ENCODE measurements at regions not wholly inside any gene's neighbourhood (a gene's known extent, or its start where the extent isn't known, plus 50 kb on each side); places are given as distances from the start of the nearest gene placed in this dataset.

GRCh38 chr12:60159761-60160160 is 563.9 kb downstream of the SLC16A7 start:
- Histone ChIP-seq H3K9ac (ENCODE audit: low read depth, low read length) (no peak overlapping the region), H3K9me3 (ENCODE audit: control insufficient read depth, insufficient read depth, low read length) (no peaks in the 10 kb centered on the region), H3K36me3 (ENCODE audit: insufficient read depth, low read length) (no peaks in the 10 kb centered on the region), H3K4me1 (ENCODE audit: insufficient read depth, low read length) (no peaks in the 10 kb centered on the region)

- Histone ChIP-seq H3K9me3 (ENCODE audit: control insufficient read depth, insufficient read depth, low read length) (no peaks in the 10 kb centered on the region), H3K36me3 (ENCODE audit: insufficient read depth, low read length) (no peaks in the 10 kb centered on the region), H3K4me1 (ENCODE audit: insufficient read depth, low read length) (no peaks in the 10 kb centered on the region), H3K9ac (ENCODE audit: low read depth, low read length) (no peak overlapping the region)
Measured at GRCh38 chr12:60162988-60163720, 567.3 kb downstream of the SLC16A7 start.

- no peaks in the 10 kb centered on the region for H3K36me3 ChIP-seq (ENCODE audit: insufficient read depth, low read length)
- H3K9me3 ChIP-seq (ENCODE audit: control insufficient read depth, insufficient read depth, low read length): no peaks in the 10 kb centered on the region
- H3K9ac ChIP-seq (ENCODE audit: low read depth, low read length): no peak overlapping the region
- no peaks in the 10 kb centered on the region for H3K4me1 ChIP-seq (ENCODE audit: insufficient read depth, low read length)
Measured at GRCh38 chr12:60165781-60166180, 570.0 kb downstream of the SLC16A7 start.

- Histone ChIP-seq H3K9me3 (ENCODE audit: control insufficient read depth, insufficient read depth, low read length) (no peaks in the 10 kb centered on the region), H3K9ac (ENCODE audit: low read depth, low read length) (no peak overlapping the region), H3K36me3 (ENCODE audit: insufficient read depth, low read length) (no peaks in the 10 kb centered on the region), H3K4me1 (ENCODE audit: insufficient read depth, low read length) (no peaks in the 10 kb centered on the region)
Measured at GRCh38 chr12:60168441-60168840, 572.6 kb downstream of the SLC16A7 start.

GRCh38 chr12:60169904-60170303 is 574.1 kb downstream of the SLC16A7 start:
- Histone ChIP-seq H3K9ac (ENCODE audit: low read depth, low read length) (no peak overlapping the region), H3K9me3 (ENCODE audit: control insufficient read depth, insufficient read depth, low read length) (no peaks in the 10 kb centered on the region), H3K36me3 (ENCODE audit: insufficient read depth, low read length) (no peaks in the 10 kb centered on the region), H3K4me1 (ENCODE audit: insufficient read depth, low read length) (no peaks in the 10 kb centered on the region)

GRCh38 chr12:60172266-60173211 is 576.7 kb downstream of the SLC16A7 start:
- no peak overlapping the region for H3K9ac ChIP-seq (ENCODE audit: low read depth, low read length)
- no peaks in the 10 kb centered on the region for H3K9me3 ChIP-seq (ENCODE audit: control insufficient read depth, insufficient read depth, low read length)
- no peaks in the 10 kb centered on the region for H3K4me1 ChIP-seq (ENCODE audit: insufficient read depth, low read length)
- no peaks in the 10 kb centered on the region for H3K36me3 ChIP-seq (ENCODE audit: insufficient read depth, low read length)

GRCh38 chr12:60173224-60174170 is 577.7 kb downstream of the SLC16A7 start:
- Histone ChIP-seq H3K9me3 (ENCODE audit: control insufficient read depth, insufficient read depth, low read length) (no peaks in the 10 kb centered on the region), H3K9ac (ENCODE audit: low read depth, low read length) (no peak overlapping the region), H3K36me3 (ENCODE audit: insufficient read depth, low read length) (no peaks in the 10 kb centered on the region), H3K4me1 (ENCODE audit: insufficient read depth, low read length) (no peaks in the 10 kb centered on the region)

GRCh38 chr12:60174476-60174875 is 578.6 kb downstream of the SLC16A7 start:
- H3K4me1 ChIP-seq (ENCODE audit: insufficient read depth, low read length): no peaks in the 10 kb centered on the region
- H3K36me3 ChIP-seq (ENCODE audit: insufficient read depth, low read length): no peaks in the 10 kb centered on the region
- H3K9ac ChIP-seq (ENCODE audit: low read depth, low read length): no peak overlapping the region
- H3K9me3 ChIP-seq (ENCODE audit: control insufficient read depth, insufficient read depth, low read length): no peaks in the 10 kb centered on the region

GRCh38 chr12:60174941-60175340 is 579.1 kb downstream of the SLC16A7 start:
- Histone ChIP-seq H3K9ac (ENCODE audit: low read depth, low read length) (no peak overlapping the region), H3K36me3 (ENCODE audit: insufficient read depth, low read length) (no peaks in the 10 kb centered on the region), H3K4me1 (ENCODE audit: insufficient read depth, low read length) (no peaks in the 10 kb centered on the region), H3K9me3 (ENCODE audit: control insufficient read depth, insufficient read depth, low read length) (no peaks in the 10 kb centered on the region)

GRCh38 chr12:60176891-60177290 is 581.1 kb downstream of the SLC16A7 start:
- H3K4me1 ChIP-seq (ENCODE audit: insufficient read depth, low read length): no peaks in the 10 kb centered on the region
- no peaks in the 10 kb centered on the region for H3K9me3 ChIP-seq (ENCODE audit: control insufficient read depth, insufficient read depth, low read length)
- H3K36me3 ChIP-seq (ENCODE audit: insufficient read depth, low read length): no peaks in the 10 kb centered on the region
- H3K9ac ChIP-seq (ENCODE audit: low read depth, low read length): no peak overlapping the region

- H3K9me3 ChIP-seq (ENCODE audit: control insufficient read depth, insufficient read depth, low read length): no peaks in the 10 kb centered on the region
- H3K4me1 ChIP-seq (ENCODE audit: insufficient read depth, low read length): no peaks in the 10 kb centered on the region
- no peaks in the 10 kb centered on the region for H3K36me3 ChIP-seq (ENCODE audit: insufficient read depth, low read length)
- H3K9ac ChIP-seq (ENCODE audit: low read depth, low read length): no peak overlapping the region
Measured at GRCh38 chr12:60180298-60180697, 584.5 kb downstream of the SLC16A7 start.

GRCh38 chr12:60182354-60182753 is 586.5 kb downstream of the SLC16A7 start:
- Histone ChIP-seq H3K9me3 (ENCODE audit: control insufficient read depth, insufficient read depth, low read length) (no peaks in the 10 kb centered on the region), H3K4me1 (ENCODE audit: insufficient read depth, low read length) (no peaks in the 10 kb centered on the region), H3K9ac (ENCODE audit: low read depth, low read length) (no peak overlapping the region), H3K36me3 (ENCODE audit: insufficient read depth, low read length) (no peaks in the 10 kb centered on the region)

- no peaks in the 10 kb centered on the region for H3K4me1 ChIP-seq (ENCODE audit: insufficient read depth, low read length)
- no peaks in the 10 kb centered on the region for H3K9me3 ChIP-seq (ENCODE audit: control insufficient read depth, insufficient read depth, low read length)
- H3K9ac ChIP-seq (ENCODE audit: low read depth, low read length): no peak overlapping the region
- no peaks in the 10 kb centered on the region for H3K36me3 ChIP-seq (ENCODE audit: insufficient read depth, low read length)
Measured at GRCh38 chr12:60184096-60184495, 588.3 kb downstream of the SLC16A7 start.

GRCh38 chr12:60185060-60185459 is 589.2 kb downstream of the SLC16A7 start:
- H3K36me3 ChIP-seq (ENCODE audit: insufficient read depth, low read length): no peaks in the 10 kb centered on the region
- no peaks in the 10 kb centered on the region for H3K4me1 ChIP-seq (ENCODE audit: insufficient read depth, low read length)
- no peaks in the 10 kb centered on the region for H3K9me3 ChIP-seq (ENCODE audit: control insufficient read depth, insufficient read depth, low read length)
- no peak overlapping the region for H3K9ac ChIP-seq (ENCODE audit: low read depth, low read length)

Data from ES-I3 (cell line).